ENCODE measurements at regions not wholly inside any gene's neighbourhood (a gene's known extent, or its start where the extent isn't known, plus 50 kb on each side); places are given as distances from the start of the nearest gene placed in this dataset.
"Not testable (repeated sequence)": the region's sequence is repeated elsewhere in the genome, so short reads cannot be mapped to it uniquely, and the experiment has no call there.

DNA sequence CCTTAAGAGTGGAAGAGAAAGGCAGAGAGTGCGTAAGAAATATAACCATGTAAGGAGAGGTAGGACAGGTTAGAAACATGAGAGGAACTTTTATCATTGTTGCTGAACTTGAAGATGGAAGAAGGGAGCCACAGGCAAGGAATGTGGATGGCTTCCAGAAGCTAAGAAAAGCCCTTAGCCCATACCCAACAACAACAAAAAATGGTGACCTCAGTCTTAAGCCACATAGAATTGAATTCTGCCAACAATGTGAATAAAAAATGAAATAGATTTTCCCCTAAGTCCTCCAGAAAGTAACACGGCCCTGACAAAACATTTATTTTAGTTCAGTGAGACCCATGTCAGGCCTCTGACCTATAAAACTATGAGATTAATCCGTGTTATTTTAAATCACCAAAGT is 767.3 kb downstream of the FAM181B start:
- no peak for DNase-seq

DNA sequence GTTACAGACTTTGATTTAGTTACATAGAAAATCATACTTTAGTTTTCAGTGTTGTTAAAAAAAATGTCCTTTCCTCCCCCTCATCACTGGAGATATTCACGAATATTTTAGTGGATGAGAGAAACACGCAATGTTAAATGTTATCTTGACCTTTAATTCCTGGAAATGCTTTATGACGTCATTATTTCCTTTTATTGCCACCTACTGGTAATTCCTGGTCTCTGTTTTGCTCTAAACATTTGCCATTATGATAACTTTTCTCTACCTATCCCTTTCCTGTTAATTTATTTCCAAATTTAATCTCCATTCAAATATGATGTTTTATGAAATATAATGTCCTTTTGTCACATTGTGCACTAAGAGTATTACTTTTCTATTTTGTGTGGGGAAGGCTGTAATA is 770.6 kb downstream of the FAM181B start:
- DNase-seq, result no peak

GRCh38 chr11:81960443-81960842 is 773.2 kb downstream of the FAM181B start:
- DNase-seq, result no peak

- no peak for DNase-seq
These were observed 774.3 kb downstream of the FAM181B start for GRCh38 chr11:81959341-81959740.

DNA sequence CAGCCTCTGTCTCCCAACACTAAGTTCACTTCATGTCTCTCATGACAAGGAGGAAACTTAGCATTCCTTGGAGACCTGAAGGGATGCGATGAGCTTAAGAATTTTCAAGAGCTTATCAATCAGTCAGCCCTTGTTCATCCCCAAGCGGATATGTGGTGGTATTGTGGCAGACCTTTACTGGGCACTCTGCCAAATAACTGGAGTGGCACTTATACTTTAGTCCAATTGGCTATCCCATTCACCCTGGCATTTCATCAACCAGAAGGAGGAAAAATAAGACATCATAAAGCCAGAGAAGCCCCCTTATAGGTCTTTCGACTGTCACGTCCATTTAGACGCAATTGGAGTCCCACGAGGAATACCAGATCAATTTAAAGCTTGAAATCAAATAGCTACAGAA is 779.4 kb downstream of the FAM181B start:
- DNase-seq, result not testable (repeated sequence)

DNA sequence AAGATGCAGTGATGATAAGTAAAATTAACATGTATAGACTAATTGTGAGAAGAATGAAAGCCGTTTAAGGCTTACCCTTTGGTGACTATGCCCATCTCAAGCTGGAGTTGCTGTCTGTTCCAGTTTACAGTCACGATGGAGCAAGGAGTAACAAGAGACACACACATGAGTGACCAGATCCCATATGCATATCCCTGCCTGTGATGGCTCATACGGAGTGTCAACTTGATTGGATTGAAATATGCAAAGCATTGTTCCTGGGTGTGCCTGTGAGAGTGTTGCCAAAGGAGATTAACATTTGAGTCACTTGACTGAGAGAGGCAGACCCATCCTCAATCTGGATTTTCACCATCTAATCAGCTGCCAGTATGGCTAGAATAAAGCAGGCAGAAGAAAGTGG is 786.8 kb downstream of the FAM181B start:
- no peak for DNase-seq

GRCh38 chr11:81942646-81943045 is 791.0 kb downstream of the FAM181B start:
- DNase-seq, result no peak

GRCh38 chr11:81941998-81942397 is 791.7 kb downstream of the FAM181B start:
- DNase-seq, result no peak

DNA sequence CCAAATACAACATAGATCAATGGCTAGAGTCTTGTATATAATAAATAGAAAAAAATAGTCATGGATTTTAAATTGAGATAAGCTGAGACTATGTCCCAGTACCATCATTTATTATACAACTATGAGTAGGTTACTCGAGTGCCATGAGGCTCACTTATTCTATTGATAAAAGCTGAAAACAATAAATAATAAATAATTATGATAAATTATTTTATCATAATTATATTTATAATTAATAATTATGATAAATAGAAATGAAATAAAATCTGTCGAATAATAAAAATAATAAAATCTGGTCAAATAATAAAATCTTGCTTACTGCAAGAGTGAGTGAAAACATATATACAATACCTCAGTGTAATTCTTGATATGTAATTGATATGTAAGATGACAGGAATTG is 801.4 kb downstream of the FAM181B start:
- DNase-seq, result no peak

DNA sequence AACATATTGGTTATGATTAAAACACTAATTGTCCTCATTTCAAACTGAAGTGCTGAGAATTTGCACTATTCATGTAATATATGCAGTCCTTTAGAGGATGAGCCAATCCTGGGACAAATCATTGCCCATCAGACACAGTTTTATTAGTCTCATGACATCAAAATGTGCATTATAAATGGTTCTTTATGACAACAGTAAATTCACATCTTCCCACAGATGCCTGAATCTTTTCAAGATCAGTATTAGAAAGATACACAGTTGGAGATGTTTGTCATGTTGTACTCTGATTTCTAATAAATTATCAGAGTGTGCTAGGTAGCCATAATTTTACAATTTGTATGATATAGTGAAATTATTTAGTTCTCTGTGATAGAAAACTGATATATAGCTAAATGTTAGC is 813.5 kb downstream of the FAM181B start:
- no peak for DNase-seq

GRCh38 chr11:81916451-81916850 is 817.2 kb downstream of the FAM181B start:
- DNase-seq, result no peak

- DNase-seq, result no peak
These were observed 818.6 kb downstream of the FAM181B start for GRCh38 chr11:81915045-81915444.

- no peak for DNase-seq
These were observed 819.9 kb downstream of the FAM181B start for GRCh38 chr11:81913793-81914192.

GRCh38 chr11:81907996-81908395 is 825.7 kb downstream of the FAM181B start:
- no peak for DNase-seq

GRCh38 chr11:81899156-81899555 is 834.5 kb downstream of the FAM181B start:
- no peak for DNase-seq

DNA sequence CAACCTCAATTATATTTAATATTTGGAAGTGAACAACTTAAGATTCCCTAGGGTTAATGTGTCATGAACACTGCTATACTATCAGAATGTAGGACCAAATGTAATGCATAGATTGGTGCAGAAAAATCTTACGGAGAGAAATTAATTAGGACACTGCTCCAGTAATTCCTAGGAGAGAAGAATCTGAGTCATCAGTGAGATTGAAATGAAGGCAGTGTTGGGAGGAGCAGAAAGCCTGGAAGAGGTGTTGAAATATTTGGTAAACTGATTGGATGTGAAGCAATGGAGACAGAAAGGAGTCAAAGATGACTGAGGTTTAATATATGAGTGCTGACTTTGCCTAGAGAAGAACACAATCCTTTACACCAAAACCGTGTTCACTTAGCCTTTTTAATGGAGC is 836.0 kb downstream of the FAM181B start:
- DNase-seq, result no peak

DNA sequence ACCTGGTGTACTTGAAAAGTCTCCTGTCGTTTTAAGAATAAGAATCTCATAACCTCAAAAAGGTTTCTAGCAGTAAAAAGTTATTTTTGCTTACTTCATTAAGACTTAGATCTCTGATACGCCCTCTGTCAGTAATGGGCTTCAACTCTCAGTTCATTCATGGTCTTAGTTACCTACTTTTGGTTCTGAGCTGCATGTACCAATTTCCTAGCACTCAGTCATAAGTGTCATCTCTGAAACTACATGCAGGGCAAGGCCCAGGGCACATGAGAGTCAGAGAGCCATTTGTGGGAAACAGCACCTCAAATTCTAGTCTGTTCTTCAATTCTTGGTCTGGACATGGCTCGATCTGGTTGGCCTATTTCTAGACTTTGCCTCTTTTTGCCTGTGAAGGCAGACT is 838.4 kb downstream of the FAM181B start:
- DNase-seq, result no peak

DNA sequence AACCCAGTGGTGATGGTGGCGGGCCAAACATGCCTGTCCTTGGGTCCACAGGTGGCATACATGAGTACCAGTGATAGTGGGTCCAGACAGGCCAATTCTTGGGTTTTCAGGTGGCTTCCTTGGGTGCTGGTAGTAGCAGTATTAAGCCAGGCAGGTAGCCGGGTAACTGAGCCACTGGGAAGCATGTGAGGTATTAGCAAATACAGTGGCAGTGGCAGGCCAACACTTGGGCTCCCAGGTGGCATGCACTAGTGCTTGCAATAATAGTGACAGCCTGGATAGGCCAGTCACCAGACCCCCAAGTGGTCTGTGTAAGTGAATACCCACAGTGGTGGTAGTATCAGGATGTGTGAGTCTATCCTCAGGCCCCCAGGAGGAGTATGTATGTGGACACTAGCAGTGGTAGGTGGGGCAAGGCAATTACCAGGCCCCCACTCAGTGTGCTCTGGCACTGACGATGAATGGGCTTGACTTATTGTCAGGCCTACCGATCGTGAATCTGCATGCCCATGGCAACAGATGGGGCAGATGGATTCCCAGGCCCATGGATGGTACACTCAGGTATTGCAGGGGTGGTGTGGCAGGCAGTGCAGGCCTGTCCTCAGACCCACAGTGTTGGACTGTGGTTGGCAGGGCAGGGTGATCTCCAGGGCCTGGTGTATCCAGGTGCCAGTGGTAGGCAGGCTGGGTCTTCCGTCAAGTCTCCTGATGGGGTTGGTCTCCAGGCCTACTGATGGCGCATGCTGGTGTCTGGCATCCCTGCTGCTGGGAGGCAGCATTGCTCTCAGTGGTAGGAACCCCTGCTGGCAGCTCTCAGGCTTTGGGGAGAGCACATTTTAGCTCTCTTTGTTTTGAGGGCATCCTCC is 840.7 kb downstream of the FAM181B start:
- DNase-seq, result no peak

- DNase-seq, result no peak
These were observed 845.3 kb downstream of the FAM181B start for GRCh38 chr11:81888391-81888790.

- no peak for DNase-seq
These were observed 846.0 kb downstream of the FAM181B start for GRCh38 chr11:81887671-81888070.

GRCh38 chr11:81886406-81887075 is 847.1 kb downstream of the FAM181B start:
- no peak for DNase-seq

GRCh38 chr11:81874635-81875034 is 859.0 kb downstream of the FAM181B start:
- DNase-seq, result no peak

DNA sequence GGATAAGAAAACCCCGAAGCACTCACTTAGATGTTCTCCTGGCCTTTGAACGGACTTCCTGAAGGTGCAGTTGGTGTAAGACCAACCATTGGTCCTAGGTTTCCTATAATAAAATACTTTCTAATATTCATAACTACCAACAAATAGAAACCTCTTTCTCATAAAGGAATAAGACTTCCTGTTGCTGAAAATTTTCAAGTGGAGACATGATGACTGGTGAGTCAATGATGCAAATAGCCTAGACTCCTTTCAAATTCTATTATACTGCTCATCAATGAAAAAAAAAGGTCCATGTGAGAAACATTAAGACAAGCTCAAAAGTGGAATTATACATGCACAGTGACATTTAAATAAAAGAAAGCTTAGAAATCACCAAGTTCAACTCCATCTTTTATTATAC is 862.8 kb downstream of the FAM181B start:
- DNase-seq, result no peak

GRCh38 chr11:81870066-81870412 is 863.6 kb downstream of the FAM181B start:
- no peak for DNase-seq
